ENCODE measurements at regions not wholly inside any gene's neighbourhood (a gene's known extent, or its start where the extent isn't known, plus 50 kb on each side); places are given as distances from the start of the nearest gene placed in this dataset.

DNA sequence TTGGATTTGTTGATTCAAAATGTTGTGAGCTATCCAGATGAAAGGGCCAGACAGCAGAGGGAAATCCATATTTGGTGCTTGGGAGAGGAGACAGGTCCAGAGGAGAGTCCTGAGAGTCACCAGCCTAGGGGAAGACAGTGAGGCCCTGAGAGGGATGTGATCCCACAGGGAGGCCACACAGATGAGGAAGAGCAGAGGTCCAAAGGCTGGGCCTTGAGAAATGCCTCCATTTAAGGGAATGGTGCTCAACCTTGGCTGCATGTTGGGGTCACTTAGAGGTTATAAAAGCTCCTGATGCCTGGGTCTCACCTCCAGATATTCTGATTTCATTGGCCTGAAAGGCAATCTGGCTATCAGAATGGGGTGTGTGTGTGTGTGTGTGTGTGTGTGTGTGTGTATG, 194.9 kb downstream of the UTP18 start:
- TF ChIP-seq CTCF (conservative IDR thresholded peaks at IDR 0.05), result no peak
- TF ChIP-seq EZH2 (IDR thresholded peaks at IDR 0.05; ENCODE audit: low read depth), result no peak
